GM18870 (cell line): ENCODE measurements at regions not wholly inside any gene's neighbourhood (a gene's known extent, or its start where the extent isn't known, plus 50 kb on each side); places are given as distances from the start of the nearest gene placed in this dataset.
"Not testable (repeated sequence)": the region's sequence is repeated elsewhere in the genome, so short reads cannot be mapped to it uniquely, and the experiment has no call there.

ENCODE experiments used
- ATAC-seq: cut with Tn5 transposase; IDR thresholded peaks from one replicate; pipeline ENCODE4 v1.9.1; 2021; ENCODE audit warnings: moderate library complexity; ENCODE audit not compliant: unreplicated experiment

- no peak for ATAC-seq
Measured at GRCh38 chr3:71994906-71995305, 210.0 kb upstream of the PROK2 start.

DNA sequence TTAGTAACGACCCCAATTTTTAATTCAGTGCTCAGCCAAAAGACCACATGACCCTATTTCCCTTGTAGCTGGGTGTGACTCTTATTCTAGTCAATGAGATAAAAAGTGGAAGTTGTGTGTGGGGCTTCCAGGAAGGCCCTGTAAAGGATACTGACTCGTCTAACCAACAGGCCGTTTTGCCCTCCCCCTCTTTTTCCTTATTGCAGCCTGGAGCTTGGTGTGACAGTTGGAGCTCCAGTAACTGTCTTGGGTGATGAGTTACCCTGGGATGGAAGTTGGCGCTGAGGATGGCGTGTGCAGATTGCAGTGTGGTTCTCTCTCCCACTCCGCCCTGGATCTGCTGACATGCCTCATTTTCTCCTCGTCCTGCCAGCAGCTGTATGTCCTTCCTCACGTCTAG is 209.3 kb upstream of the PROK2 start:
- no peak for ATAC-seq

GRCh38 chr3:71991681-71992080 is 206.7 kb upstream of the PROK2 start:
- no peak for ATAC-seq

DNA sequence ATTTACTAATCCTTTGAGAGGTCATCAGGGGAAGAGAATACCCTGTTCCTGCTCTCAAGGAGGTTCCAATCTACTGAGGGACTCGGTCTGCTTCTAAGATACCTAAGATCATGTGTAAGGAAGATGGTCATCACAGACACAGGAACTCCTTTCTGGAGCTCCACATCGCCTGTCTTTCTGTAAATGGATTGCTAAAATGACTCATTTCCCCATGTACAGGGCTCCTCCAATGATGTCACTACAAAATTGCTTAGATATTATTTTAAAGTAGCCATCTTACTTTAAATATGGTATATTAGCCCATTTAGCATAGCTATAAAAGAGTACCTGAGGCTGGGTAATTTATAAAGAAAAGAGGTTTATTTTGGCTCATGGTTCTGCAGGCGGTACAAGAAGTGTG is 206.1 kb upstream of the PROK2 start:
- ATAC-seq, result no peak

GRCh38 chr3:71990545-71990944 is 205.6 kb upstream of the PROK2 start:
- no peak for ATAC-seq

DNA sequence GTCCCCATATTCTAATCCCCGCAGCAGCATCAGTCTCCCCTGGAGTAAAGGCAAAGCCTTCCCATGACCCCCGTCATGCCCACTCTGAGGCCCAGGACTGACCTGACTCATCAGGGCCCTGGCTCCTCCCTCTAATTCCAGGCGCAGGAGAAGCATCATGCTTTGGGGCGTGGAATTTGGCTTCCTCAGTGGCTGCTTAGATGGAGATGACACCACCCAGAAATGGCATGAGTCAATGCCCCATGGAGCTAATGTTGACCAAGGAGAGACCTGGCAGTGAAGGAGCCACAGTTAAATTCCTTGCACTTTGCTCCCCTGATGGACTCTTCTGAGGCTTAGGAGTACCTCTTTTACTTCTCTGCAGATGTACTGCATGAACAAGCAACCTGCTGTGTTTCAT is 204.2 kb upstream of the PROK2 start:
- ATAC-seq, result no peak

- ATAC-seq, result no peak
Measured at GRCh38 chr3:71987828-71988227, 202.9 kb upstream of the PROK2 start.

DNA sequence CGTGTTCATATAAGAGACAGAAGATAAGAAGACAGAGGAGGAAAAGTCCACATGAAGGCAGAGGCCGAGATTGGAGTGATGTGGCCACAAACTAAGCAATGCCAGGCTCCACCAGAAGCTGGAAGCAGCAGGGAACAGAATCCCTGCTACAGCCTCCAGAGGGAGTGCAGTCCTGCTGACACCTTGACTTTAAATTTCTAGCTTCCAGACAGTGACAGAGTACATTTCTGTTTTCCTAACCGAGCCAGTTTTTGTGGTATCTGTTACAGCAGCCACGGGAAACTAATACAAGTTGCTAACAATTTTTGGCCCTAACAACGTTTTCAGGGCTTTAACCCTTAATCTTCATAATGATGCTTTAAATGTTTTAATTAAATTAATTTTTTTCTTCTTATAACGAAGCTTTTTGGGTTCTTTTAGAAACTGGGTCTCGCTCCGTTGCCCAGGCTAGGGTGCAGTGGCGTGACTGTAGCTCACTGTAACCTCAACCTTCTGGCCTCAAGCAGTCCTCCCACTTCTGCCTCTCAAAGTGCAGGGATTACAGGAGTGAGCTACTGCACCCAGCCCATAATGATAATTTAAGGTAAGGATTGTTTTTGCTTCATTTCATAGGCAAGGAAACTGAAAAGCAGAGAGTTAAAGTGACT is 202.3 kb upstream of the PROK2 start:
- ATAC-seq, result no peak

GRCh38 chr3:71986606-71987005 is 201.7 kb upstream of the PROK2 start:
- no peak for ATAC-seq

DNA sequence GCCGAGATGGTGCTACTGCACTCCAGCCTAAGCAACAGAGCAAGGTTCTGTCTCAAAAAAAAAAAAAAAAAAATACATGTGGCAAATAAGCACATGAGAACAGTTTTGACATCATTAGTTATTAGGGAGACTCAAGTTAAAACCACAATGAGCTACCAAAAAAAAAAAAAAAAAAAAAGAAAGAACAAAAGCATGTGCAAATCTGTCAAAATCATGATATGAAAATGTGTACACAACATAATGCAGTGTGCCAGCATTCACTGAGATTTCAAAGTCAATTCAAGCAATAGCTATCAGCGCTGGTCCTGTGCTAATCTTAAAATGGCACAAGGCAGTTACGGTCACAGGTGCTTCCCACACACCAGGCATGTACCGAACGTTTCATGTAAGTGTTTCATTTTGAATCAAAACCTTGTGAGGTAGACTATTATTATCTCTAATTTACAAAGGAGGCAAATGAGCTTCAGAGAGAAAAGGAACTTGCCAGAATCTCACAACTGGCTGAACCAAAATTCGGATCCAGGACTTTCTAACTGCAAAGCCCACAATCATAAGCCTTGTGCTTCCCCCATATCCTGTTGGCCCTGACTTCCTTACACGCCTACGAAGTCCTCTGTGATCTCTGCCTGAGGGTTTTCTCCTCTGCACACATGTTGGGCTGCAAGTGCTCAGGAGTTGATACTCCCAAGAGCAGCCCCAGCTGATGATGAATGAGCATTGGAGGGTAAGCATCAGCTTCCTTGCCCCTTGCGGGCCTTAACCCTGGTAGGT is 200.1 kb upstream of the PROK2 start:
- ATAC-seq, result peak; percentile 90

DNA sequence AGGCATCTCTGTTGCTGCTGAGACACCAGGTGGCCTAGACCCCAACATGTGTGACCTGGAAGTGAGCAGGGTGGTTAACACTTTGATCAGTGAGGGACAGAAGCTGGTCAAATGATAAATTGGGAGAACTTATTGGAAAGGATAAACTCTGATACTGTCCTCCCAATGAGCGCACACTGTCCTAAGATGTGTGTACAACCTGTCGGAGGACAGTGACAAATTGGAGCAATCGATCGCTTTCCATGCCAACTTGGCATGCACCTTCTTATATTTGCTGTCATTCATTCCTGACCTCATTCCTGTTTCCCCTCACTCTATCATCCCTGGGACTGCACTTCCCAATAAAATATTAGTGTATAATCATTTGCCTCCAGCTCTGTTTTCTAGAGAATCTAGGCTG is 198.7 kb upstream of the PROK2 start:
- no peak for ATAC-seq

- not testable (repeated sequence) for ATAC-seq
Measured at GRCh38 chr3:71982506-71983258, 197.7 kb upstream of the PROK2 start.

- ATAC-seq, result no peak
Measured at GRCh38 chr3:71979175-71979574, 194.2 kb upstream of the PROK2 start.

GRCh38 chr3:71978150-71978721 is 193.3 kb upstream of the PROK2 start:
- peak; percentile 90 for ATAC-seq

DNA sequence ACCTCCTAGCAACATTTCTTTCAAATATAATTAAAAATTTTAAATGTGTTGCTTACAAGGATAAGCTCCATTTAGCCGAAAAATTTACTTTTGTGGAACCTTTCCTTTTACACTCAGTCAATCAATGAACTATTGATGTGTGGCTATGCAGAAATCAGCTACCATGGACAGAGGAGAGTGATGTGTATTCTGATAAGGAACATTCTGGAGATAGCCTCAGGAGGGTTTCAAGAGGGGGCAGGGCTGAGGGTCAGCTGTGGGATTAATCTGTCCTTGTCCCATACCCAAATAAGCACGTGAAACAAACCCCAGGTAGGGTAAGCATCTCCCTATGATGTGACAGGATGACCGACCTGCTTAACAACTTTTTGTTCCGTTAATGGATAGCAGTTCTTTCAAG is 192.6 kb upstream of the PROK2 start:
- ATAC-seq, result no peak

DNA sequence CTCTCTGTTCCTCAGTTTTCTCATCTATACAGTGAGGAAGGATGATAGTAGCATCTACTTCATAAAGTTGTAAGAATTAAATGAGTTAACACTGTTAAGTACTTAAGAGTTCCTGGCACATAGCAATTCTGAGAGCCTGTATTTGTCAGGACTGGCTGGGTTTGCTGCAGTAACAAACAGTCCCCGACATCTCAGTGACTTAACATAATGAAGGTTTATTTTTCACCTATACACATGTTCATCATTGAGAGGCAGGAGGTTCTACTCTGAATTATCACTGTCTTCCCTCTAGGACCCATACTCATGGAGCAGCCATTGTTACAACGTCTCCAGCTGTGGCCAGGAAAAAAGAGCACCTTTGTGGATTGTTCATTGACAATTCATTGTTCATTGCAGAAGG is 190.6 kb upstream of the PROK2 start:
- no peak for ATAC-seq

DNA sequence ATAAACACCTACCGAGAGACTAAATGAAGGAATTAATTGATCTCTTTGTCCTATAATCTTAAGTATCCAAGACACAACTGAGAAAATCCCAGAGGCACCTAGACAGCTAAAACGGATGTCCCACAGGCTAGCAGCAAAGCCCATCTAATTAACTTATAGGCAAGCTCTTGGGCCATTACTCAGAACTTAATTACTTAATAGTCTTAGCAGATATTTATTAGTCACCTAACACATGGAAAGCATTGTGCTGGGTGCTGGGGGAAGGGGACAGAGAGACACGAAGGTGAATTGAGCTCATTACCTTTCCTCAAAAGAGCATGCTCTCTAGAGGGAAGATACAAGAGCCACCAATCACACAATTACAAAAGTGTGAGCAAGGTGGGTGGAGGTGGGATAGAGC is 189.8 kb upstream of the PROK2 start:
- ATAC-seq, result no peak

- no peak for ATAC-seq
Measured at GRCh38 chr3:71973274-71974030, 188.5 kb upstream of the PROK2 start.

- no peak for ATAC-seq
Measured at GRCh38 chr3:71972031-71972430, 187.1 kb upstream of the PROK2 start.

GRCh38 chr3:71968544-71968943 is 183.6 kb upstream of the PROK2 start:
- ATAC-seq, result no peak

GRCh38 chr3:71966185-71966584 is 181.2 kb upstream of the PROK2 start:
- ATAC-seq, result no peak
